ENCODE measurements at regions not wholly inside any gene's neighbourhood (a gene's known extent, or its start where the extent isn't known, plus 50 kb on each side); places are given as distances from the start of the nearest gene placed in this dataset.

GRCh38 chr12:69112616-69113015 lies 126.8 kb upstream of the CPSF6 start:
- TF ChIP-seq, protein P1, sequence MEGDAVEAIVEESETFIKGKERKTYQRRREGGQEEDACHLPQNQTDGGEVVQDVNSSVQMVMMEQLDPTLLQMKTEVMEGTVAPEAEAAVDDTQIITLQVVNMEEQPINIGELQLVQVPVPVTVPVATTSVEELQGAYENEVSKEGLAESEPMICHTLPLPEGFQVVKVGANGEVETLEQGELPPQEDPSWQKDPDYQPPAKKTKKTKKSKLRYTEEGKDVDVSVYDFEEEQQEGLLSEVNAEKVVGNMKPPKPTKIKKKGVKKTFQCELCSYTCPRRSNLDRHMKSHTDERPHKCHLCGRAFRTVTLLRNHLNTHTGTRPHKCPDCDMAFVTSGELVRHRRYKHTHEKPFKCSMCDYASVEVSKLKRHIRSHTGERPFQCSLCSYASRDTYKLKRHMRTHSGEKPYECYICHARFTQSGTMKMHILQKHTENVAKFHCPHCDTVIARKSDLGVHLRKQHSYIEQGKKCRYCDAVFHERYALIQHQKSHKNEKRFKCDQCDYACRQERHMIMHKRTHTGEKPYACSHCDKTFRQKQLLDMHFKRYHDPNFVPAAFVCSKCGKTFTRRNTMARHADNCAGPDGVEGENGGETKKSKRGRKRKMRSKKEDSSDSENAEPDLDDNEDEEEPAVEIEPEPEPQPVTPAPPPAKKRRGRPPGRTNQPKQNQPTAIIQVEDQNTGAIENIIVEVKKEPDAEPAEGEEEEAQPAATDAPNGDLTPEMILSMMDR (IDR thresholded peaks at IDR 0.05): no peak
- TF ChIP-seq POLR2A (IDR thresholded peaks at IDR 0.05): no peak
